Loucy (cell line): ENCODE measurements at regions not wholly inside any gene's neighbourhood (a gene's known extent, or its start where the extent isn't known, plus 50 kb on each side); places are given as distances from the start of the nearest gene placed in this dataset.

Experiments
- H2AFZ ChIP-seq: fragments of 200-600 bp; sonication (generic); 2 replicates; pipeline ENCODE4 v1.6.0; 2016; ENCODE audit warnings: antibody characterized with exemption, mild to moderate bottlenecking, low read length, moderate library complexity
- H3F3A ChIP-seq: fragments of 200-600 bp; 2 replicates; pipeline ENCODE4 v1.6.0; 2016; ENCODE audit warnings: antibody characterized with exemption, low read depth, mild to moderate bottlenecking
- H3K27me3 ChIP-seq: fragments of 200-600 bp; sonication (generic); 2 replicates; pipeline ENCODE4 v1.6.1; 2014; ENCODE audit warnings: low read length, mild to moderate bottlenecking; ENCODE audit not compliant: insufficient read depth, poor library complexity, severe bottlenecking
- H3K36me3 ChIP-seq: fragments of 200-600 bp; sonication (generic); 2 replicates; pipeline ENCODE4 v1.6.1; 2016; ENCODE audit warnings: low read length; ENCODE audit not compliant: insufficient read depth
- H3K4me1 ChIP-seq: fragments of 200-600 bp; sonication (generic); 2 replicates; pipeline ENCODE4 v1.5.1; 2014; ENCODE audit warnings: low read length, mild to moderate bottlenecking; ENCODE audit not compliant: insufficient read depth, poor library complexity, severe bottlenecking
- H3K4me2 ChIP-seq: fragments of 200-600 bp; sonication (generic); 2 replicates; pipeline ENCODE4 v1.6.0; 2014; ENCODE audit warnings: antibody characterized with exemption, low read length, low read depth, mild to moderate bottlenecking; ENCODE audit not compliant: poor library complexity, severe bottlenecking
- H3K4me3 ChIP-seq: fragments of 200-600 bp; sonication (generic); 2 replicates; pipeline ENCODE4 v1.5.1; 2014; ENCODE audit warnings: low read length, mild to moderate bottlenecking, mixed read lengths; ENCODE audit not compliant: poor library complexity, severe bottlenecking
- H3K79me2 ChIP-seq: fragments of 200-600 bp; sonication (generic); 2 replicates; pipeline ENCODE4 v1.6.1; 2014; ENCODE audit warnings: low read length; ENCODE audit not compliant: insufficient read depth
- H3K9ac ChIP-seq: fragments of 200-600 bp; sonication (generic); 2 replicates; pipeline ENCODE4 v1.6.0; 2014; ENCODE audit warnings: mild to moderate bottlenecking, low read depth, low read length, moderate library complexity; ENCODE audit not compliant: poor library complexity, severe bottlenecking
- H3K9me2 ChIP-seq: fragments of 200-600 bp; sonication (generic); replicated peaks from 2 replicates; pipeline ENCODE4 v1.6.1; 2016; ENCODE audit warnings: low read depth, low read length, mixed read lengths
- H3K9me3 ChIP-seq: fragments of 200-600 bp; sonication (generic); 2 replicates; pipeline ENCODE4 v1.6.1; 2014; ENCODE audit warnings: mild to moderate bottlenecking, antibody characterized with exemption, low read length, low read depth; ENCODE audit not compliant: insufficient read depth
- H4K20me1 ChIP-seq: fragments of 200-600 bp; sonication (generic); 2 replicates; pipeline ENCODE4 v1.6.0; 2014; ENCODE audit warnings: antibody characterized with exemption, low read length, mild to moderate bottlenecking; ENCODE audit not compliant: insufficient read depth, poor library complexity, severe bottlenecking
- CTCF ChIP-seq: fragments of 200-600 bp; sonication (generic); conservative IDR thresholded peaks from 2 replicates; pipeline ENCODE4 v1.5.1; 2014; ENCODE audit warnings: mild to moderate bottlenecking, antibody characterized with exemption, low read length
- EZH2phosphoT487 ChIP-seq: fragments of 200-600 bp; IDR thresholded peaks from 2 replicates; pipeline ENCODE4 v1.6.1; 2018; ENCODE audit warnings: antibody characterized with exemption, mild to moderate bottlenecking, moderate library complexity, borderline replicate concordance

GRCh38 chr13:73548449-73548848 lies 489.6 kb downstream of the KLF5 start:
- Histone ChIP-seq H3K79me2 (no peaks in the 10 kb centered on the region), H3K9ac (no peak overlapping the region)

DNA sequence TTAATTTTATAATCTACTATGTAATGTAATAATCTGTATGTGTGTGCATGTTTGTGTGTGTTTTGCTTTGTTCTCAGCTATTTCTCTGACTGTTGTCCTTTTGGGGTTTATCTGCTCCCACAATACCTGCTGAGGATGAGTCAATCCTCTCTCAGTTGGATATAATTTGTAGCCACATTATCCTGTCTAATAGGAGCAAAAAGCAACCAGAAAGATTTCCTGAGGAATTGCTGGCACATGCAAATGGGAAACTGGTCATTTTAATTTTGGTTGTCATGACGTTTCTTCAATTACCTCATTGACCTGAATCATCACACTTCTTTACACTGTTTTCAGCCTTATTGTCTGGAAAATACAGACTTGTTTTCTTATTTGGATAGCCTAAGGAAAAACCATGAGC lies 488.4 kb downstream of the KLF5 start:
- no peaks in the 10 kb centered on the region for H3K4me1 ChIP-seq
- H3K4me2 ChIP-seq = no peak overlapping the region
- H3K4me3 ChIP-seq = no peak overlapping the region
- no peaks in the 10 kb centered on the region for H3K27me3 ChIP-seq
- H3F3A ChIP-seq = no peaks in the 10 kb centered on the region
- TF ChIP-seq CTCF (no peak), EZH2phosphoT487 (no peak)
- no peaks in the 10 kb centered on the region for H3K79me2 ChIP-seq
- no peaks in the 10 kb centered on the region for H4K20me1 ChIP-seq
- no peaks in the 10 kb centered on the region for H3K36me3 ChIP-seq
- no peaks in the 10 kb centered on the region for H3K9me3 ChIP-seq
- no peak overlapping the region for H2AFZ ChIP-seq
- no peaks in the 10 kb centered on the region for H3K9me2 ChIP-seq
- no peak overlapping the region for H3K9ac ChIP-seq

More at GRCh38 chr13:73548449-73548848, 489.6 kb downstream of the KLF5 start:
- TF ChIP-seq CTCF = no peak
- TF ChIP-seq EZH2phosphoT487 = no peak
- Histone ChIP-seq H3K4me1 (no peaks in the 10 kb centered on the region), H3K9me3 (no peaks in the 10 kb centered on the region), H3K4me3 (no peak overlapping the region), H3K9me2 (no peaks in the 10 kb centered on the region), H2AFZ (no peak overlapping the region), H4K20me1 (no peaks in the 10 kb centered on the region), H3K36me3 (no peaks in the 10 kb centered on the region), H3K4me2 (no peak overlapping the region), H3F3A (no peaks in the 10 kb centered on the region), H3K27me3 (no peaks in the 10 kb centered on the region)

DNA sequence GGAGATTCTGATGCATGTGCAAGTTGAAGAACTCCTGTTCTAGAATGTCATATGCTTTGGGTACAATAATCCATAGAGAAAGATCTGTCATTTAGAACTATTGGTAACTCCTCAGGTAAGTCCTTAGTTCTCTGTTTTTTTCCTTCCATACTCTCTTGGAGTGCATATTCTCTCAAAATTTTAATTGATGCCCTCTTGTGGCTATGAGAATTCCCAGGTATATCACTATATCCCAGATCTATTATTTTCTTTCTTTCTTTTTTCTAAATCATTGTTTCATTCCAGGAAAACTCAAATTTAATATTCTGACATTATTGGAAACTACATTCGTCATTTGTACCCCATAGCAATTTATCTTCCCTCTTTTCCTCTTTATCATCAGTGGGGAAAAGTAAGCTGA lies 485.4 kb downstream of the KLF5 start:
- no peaks in the 10 kb centered on the region for H3K9me3 ChIP-seq
- H4K20me1 ChIP-seq = no peaks in the 10 kb centered on the region
- no peaks in the 10 kb centered on the region for H3K27me3 ChIP-seq
- no peak overlapping the region for H3K4me3 ChIP-seq
- H3K4me2 ChIP-seq = no peak overlapping the region
- H3F3A ChIP-seq = no peaks in the 10 kb centered on the region
- no peak overlapping the region for H3K9ac ChIP-seq
- no peaks in the 10 kb centered on the region for H3K9me2 ChIP-seq
- no peaks in the 10 kb centered on the region for H3K79me2 ChIP-seq
- no peaks in the 10 kb centered on the region for H3K4me1 ChIP-seq
- TF ChIP-seq EZH2phosphoT487 (no peak), CTCF (no peak)
- no peak overlapping the region for H2AFZ ChIP-seq
- H3K36me3 ChIP-seq = no peaks in the 10 kb centered on the region
